ENCODE measurements at regions not wholly inside any gene's neighbourhood (a gene's known extent, or its start where the extent isn't known, plus 50 kb on each side); places are given as distances from the start of the nearest gene placed in this dataset.

- ChIA-PET CTCF (interaction anchor here (0.7 kb wide), 1 partner anchor 369 kb away, joined by 4 read pairs; no protein-coding TSS in a partner anchor), POLR2A (no interaction called here)
- Histone ChIP-seq H3K36me3 (ENCODE audit: control insufficient read depth in 2 of 2, insufficient read depth in 1 of 2, low read length in 2 of 2) (no peaks in the 10 kb centered on the region), H3K27ac (ENCODE audit: extremely low read depth, low read depth, low read length) (no peak overlapping the region), H3K9me3 (ENCODE audit: control insufficient read depth, insufficient read depth, low read depth, low read length) (no peaks in the 10 kb centered on the region), H3K4me3 (ENCODE audit: low read depth, low read length) (no peak overlapping the region), H3K4me1 (ENCODE audit: control insufficient read depth, insufficient read depth, low read length) (no peaks in the 10 kb centered on the region)
- TF ChIP-seq YY2 (tag by site-specific recombination; IDR thresholded peaks at IDR 0.05) (no peak), PRDM4 (tag by site-specific recombination; IDR thresholded peaks at IDR 0.05) (no peak), ZNF10 (tag by site-specific recombination; IDR thresholded peaks at IDR 0.05) (no peak), ZNF18 (tag by site-specific recombination; IDR thresholded peaks at IDR 0.05) (no peak), ZBTB10 (tag by site-specific recombination; IDR thresholded peaks at IDR 0.05) (no peak), FEZF1 (tag by site-specific recombination; IDR thresholded peaks at IDR 0.05) (no peak), ZFP69B (tag by site-specific recombination; IDR thresholded peaks at IDR 0.05) (no peak), ZNF140 (tag by site-specific recombination; IDR thresholded peaks at IDR 0.05) (no peak), ZXDB (tag by site-specific recombination; IDR thresholded peaks at IDR 0.05) (no peak), ZNF677 (tag by site-specific recombination; IDR thresholded peaks at IDR 0.05) (no peak), ZNF843 (tag by site-specific recombination; IDR thresholded peaks at IDR 0.05) (no peak), YY1 (tag by site-specific recombination; IDR thresholded peaks at IDR 0.05) (no peak), ZBTB48 (tag by site-specific recombination; IDR thresholded peaks at IDR 0.05) (no peak), ZNF138 (tag by site-specific recombination; IDR thresholded peaks at IDR 0.05; ENCODE audit: borderline replicate concordance) (no peak)
Measured at GRCh38 chr20:6519556-6519955, 247.9 kb upstream of the BMP2 start.

GRCh38 chr20:6515261-6515660 lies 252.2 kb upstream of the BMP2 start:
- ChIA-PET POLR2A (no interaction called here), CTCF (interaction anchor here (1.0 to 1.4 kb wide), 3 partner anchors 11 to 87 kb away, joined by 3 to 6 read pairs (median 3); no protein-coding TSS in a partner anchor)
- H3K27ac ChIP-seq (ENCODE audit: extremely low read depth, low read depth, low read length), result no peak overlapping the region
- H3K4me1 ChIP-seq (ENCODE audit: control insufficient read depth, insufficient read depth, low read length), result no peaks in the 10 kb centered on the region
- H3K4me3 ChIP-seq (ENCODE audit: low read depth, low read length), result no peak overlapping the region
- no peaks in the 10 kb centered on the region for H3K36me3 ChIP-seq (ENCODE audit: control insufficient read depth in 2 of 2, insufficient read depth in 1 of 2, low read length in 2 of 2)
- TF ChIP-seq ZNF404 (tag by site-specific recombination; IDR thresholded peaks at IDR 0.05) (no peak), KLF8 (tag by site-specific recombination; IDR thresholded peaks at IDR 0.05) (no peak), ZSCAN30 (tag by site-specific recombination; IDR thresholded peaks at IDR 0.05) (no peak), ZNF785 (tag by site-specific recombination; IDR thresholded peaks at IDR 0.05) (no peak), ZNF10 (tag by site-specific recombination; IDR thresholded peaks at IDR 0.05) (no peak), ZNF19 (tag by site-specific recombination; IDR thresholded peaks at IDR 0.05; ENCODE audit: low read depth) (no peak), HOXD13 (CRISPR knock-in tag; IDR thresholded peaks at IDR 0.05; ENCODE audit: borderline replicate concordance) (no peak), ZNF571 (tag by site-specific recombination; IDR thresholded peaks at IDR 0.05) (no peak), PRDM1 (tag by site-specific recombination; IDR thresholded peaks at IDR 0.05) (no peak), SP3 (tag by site-specific recombination; IDR thresholded peaks at IDR 0.05) (no peak), ZFP41 (tag by site-specific recombination; IDR thresholded peaks at IDR 0.05; ENCODE audit: borderline replicate concordance) (no peak), SCRT1 (tag by site-specific recombination; IDR thresholded peaks at IDR 0.05; ENCODE audit: borderline replicate concordance) (no peak), ZNF501 (tag by site-specific recombination; IDR thresholded peaks at IDR 0.05) (no peak)
- H3K9me3 ChIP-seq (ENCODE audit: control insufficient read depth, insufficient read depth, low read depth, low read length), result no peaks in the 10 kb centered on the region
